GM21786 (cell line): ENCODE measurements at regions not wholly inside any gene's neighbourhood (a gene's known extent, or its start where the extent isn't known, plus 50 kb on each side); places are given as distances from the start of the nearest gene placed in this dataset.
"Not testable (repeated sequence)": the region's sequence is repeated elsewhere in the genome, so short reads cannot be mapped to it uniquely, and the experiment has no call there.

Source experiments
- ATAC-seq: cut with Tn5 transposase; IDR thresholded peaks from one replicate; pipeline ENCODE4 v1.9.1; 2021; ENCODE audit not compliant: unreplicated experiment

- ATAC-seq: no peak
Observed at GRCh38 chr3:63094642-63095408, 183.3 kb upstream of the SYNPR start.

DNA sequence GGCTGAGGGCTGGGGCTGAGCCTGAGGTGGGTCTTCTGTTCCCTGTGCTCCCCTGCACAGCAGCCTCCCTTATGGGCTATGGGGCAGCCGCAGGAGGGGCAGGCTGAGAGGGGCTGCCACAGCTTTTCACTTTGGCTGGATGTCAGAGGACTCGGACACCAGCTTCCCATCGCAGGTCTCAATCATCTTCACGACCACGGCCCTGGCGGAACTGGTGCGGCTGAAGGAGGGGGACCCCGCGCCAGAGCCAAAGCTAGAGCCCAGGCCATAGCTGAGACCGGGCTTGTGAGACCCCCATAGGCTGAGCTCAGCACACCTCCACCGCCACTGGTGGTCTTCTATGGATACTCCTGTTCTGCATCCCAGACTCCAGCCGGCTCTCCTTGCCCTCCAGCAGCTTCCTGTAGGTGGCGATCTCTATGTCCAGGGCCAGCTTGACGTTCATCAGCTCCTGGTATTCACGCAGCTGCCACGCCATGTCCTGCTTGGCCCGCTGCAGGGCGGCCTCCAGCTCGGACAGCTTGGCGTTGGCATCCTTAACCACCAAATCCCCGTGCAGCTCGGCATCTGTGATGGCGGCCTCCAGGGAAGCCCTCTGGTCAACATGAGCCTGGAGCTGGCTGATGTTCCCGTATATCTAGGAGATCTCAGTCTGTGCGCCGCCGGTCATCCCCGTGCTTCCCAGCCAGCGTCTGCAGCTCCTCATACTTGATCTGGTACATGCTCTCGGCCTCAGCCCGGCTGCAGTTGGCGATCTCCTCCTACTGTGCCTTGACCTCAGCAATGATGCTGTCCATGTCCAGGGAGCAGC lies 181.7 kb upstream of the SYNPR start:
- no peak for ATAC-seq

GRCh38 chr3:63097396-63097795 lies 180.7 kb upstream of the SYNPR start:
- no peak for ATAC-seq

DNA sequence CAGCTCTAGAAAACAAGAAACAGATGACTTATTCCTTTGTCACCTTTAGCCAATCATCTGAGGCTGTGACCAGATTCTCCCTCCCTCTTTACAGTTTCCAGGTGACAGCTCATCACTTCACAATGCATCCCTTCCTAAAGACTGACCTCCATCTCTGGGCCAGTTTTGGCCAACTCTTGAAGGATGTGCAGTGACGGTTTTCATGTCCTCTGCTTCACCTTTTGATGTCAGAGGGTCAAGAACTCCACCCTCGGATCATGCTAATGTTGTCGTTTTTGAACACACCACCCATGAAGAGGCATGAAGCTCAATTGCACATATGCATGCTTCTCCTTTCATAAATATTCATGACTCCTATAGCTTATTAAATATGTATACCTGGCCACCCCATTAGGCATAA lies 161.2 kb upstream of the SYNPR start:
- no peak for ATAC-seq

DNA sequence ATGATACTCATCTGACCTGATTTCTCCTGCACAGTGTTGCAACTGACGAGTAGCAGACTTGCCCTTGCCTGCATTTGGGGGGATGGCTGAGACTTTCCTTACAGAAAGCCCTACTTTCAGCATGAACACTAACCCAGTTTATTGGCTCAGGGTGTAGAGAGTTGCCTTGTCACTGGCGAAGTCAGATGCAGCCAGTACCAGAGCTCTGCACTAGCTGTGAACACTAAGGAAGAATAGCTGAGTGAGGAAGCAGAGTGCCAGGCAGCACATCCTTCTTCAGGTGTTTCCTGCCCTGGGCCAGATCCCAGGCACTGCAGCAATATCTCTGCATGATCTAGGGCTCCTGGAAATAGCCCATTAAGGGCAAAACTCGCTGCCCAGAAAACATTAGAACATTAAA lies 154.0 kb upstream of the SYNPR start:
- ATAC-seq: no peak

GRCh38 chr3:63126530-63126929 lies 151.6 kb upstream of the SYNPR start:
- no peak for ATAC-seq

DNA sequence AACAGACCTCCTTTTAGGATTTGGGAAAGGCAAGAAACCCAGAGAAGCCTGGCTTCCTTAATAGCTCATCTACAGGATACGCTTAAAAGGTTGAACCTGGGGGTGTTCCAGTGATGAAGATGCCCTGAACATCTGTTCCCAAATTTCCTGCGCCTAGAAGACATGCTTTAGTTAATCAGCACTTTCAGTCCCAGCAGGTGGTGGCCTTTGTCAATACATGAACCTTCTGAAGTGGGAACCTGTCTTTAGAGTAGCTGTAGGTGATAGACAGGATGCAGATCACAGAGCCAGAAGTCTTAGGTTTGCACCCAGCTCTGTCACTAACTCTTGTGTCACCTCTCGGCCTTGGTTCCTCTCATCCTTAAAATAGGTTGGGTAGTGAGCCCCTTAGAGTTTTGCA lies 149.7 kb upstream of the SYNPR start:
- ATAC-seq: no peak

DNA sequence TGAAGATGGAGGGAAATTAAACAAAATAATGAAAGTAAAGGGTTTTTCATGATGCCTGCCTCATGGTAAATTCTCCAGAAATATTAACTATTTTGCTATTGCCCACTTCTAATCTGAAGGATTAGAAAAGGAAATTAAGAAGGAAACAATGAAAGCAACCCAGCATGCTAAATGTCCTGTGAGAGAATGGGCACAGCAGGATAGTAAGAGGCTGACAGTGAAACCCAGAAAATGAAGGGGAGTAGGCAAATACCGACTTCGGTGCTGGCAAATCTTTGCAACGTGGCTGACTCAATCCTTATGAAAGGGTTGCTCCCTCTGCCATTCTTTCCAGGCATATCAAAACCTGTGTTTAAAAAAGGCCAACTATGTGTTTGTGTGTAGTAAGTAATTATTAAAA lies 147.5 kb upstream of the SYNPR start:
- ATAC-seq: no peak

DNA sequence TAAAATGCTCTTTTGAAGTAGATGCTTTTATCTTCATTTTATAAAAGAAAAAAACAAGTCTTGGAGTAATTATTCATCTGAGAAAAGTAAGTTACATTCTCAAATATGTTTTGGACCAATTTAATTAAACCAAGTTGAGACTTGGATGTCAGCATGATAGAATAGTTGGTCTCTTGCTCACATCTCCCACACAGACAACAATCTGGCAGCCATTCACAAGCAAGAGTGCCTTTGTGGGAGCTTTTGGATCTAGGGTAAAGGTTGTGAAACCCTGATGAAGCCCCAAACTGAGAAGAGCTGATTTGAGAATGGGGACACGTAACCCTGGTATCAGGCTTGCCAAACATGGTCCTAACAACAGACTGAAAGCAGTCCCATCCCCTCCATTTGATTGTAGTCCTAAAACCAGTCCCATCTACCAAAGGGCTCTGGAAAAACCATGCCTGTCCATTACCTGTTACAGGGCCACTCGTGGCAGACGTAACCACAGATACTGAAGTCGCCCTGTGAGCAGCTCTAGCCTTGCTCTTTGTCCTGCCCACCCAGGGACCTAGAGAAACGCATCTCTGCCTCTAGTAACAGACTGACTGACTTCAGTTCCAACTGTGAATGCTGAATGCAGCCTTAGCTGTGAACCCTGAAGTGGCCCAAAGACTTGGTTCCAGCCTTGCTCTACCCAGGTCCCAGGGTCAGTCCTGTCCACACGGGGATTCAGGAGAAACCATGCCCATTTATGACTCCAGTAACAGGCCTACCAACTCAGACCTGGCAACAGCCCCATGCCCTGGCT lies 145.5 kb upstream of the SYNPR start:
- no peak for ATAC-seq

- ATAC-seq: no peak
Observed at GRCh38 chr3:63135367-63135766, 142.7 kb upstream of the SYNPR start.

DNA sequence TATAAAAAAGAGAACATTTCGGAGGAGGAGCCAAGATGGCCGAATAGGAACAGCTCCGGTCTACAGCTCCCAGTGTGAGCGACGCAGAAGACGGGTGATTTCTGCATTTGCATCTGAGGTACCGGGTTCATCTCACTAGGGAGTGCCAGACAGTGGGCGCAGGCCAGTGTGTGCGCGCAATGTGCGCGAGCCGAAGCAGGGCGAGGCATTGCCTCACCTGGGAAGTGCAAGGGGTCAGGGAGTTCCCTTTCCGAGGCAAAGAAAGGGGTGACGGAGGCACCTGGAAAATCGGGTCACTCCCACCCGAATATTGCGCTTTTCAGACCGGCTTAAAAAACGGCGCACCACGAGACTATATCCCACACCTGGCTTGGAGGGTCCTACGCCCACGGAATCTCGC lies 141.9 kb upstream of the SYNPR start:
- ATAC-seq: not testable (repeated sequence)

DNA sequence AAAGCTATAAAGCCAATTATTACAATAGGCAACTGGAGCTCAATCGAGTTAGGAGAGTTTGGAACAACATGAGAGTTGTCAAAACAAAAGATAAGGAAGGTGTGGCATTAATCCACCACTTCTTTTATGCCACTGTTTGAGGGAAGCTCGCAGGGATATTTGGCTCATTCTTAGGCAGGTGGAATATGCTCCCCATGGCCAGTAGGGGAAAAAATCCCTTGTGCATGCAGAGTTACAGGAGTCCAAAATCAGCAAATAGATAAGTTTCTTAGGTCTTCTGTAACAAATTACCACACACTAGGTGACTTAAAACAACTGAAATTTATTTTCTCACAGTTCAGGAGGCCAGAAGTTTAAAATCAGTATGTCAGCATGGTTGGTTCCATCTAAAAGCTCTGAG lies 135.4 kb upstream of the SYNPR start:
- ATAC-seq: no peak

- no peak for ATAC-seq
Observed at GRCh38 chr3:63146154-63146553, 132.0 kb upstream of the SYNPR start.

DNA sequence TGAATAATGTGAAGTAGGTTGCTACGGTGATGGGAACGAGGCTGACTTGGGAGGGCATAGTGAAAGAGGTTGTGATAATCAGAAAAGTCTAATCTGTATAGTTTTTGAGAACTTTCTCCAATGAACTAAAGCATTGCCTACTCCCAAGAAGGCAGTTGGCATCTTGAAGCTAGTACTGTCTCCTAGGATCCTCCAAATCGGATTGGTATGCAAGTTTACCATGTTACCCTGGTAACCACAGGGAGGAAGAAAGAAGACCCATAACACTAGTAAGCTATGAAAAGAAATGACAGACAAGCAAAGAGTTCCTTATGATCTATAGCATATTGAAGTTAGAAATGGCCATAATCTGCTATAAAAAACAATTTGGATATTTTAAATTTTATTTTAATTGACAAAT lies 127.2 kb upstream of the SYNPR start:
- ATAC-seq: no peak

DNA sequence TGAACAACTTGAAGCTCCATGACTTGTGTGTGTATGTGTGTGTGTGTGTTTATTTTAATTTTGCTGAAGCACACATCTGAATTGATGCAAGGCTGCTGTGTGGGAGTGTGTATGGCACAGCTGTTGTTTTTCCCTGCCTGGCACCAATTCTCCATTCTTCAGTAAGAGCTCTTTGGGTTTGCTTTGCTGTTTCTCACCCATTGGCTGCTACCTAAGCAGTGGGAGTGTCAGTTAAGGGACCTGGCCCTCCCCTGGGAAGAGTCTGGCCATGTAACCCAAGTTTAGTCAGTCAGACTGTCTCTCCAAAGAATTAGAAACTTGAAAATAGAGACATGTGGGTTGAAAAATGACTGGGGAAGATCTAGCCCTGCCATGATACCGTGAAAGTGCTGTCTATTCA lies 126.2 kb upstream of the SYNPR start:
- no peak for ATAC-seq

- no peak for ATAC-seq
Observed at GRCh38 chr3:63159764-63160163, 118.3 kb upstream of the SYNPR start.

GRCh38 chr3:63167113-63167512 lies 111.0 kb upstream of the SYNPR start:
- no peak for ATAC-seq

GRCh38 chr3:63168179-63168578 lies 109.9 kb upstream of the SYNPR start:
- no peak for ATAC-seq

DNA sequence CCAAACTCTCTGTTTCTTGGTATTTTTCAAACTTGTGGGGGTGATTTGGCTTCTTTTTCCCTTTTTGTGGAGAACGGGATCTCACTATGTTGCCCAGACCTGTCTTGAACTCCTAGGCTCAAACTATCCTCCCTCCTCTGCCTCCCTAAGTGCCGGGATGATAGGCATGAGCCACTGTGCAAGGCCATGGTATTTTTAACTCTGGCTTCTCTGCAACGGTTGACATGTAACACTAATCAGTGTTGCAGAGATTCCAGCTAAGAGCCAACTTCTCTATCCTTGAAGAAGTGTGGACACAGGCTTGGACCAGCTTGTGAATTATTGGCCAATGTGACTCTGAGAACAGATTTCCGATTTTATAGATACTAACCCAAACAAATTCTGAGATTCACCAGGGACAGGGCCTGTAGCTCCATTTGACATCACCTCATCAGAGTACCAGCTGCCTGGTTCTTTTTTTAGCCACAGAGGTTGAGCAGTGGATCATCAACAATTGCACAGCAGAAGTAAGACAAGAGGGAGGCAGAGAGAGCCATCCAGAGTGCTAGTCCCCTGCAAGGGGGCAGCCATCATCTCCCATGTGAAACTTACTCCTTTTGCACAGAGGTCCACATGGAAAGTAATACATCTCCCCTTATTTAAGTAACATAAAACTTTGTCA lies 98.1 kb upstream of the SYNPR start:
- no peak for ATAC-seq

GRCh38 chr3:63192248-63192647 lies 85.9 kb upstream of the SYNPR start:
- ATAC-seq: no peak

GRCh38 chr3:63193647-63194046 lies 84.5 kb upstream of the SYNPR start:
- no peak for ATAC-seq
